ENCODE measurements at regions not wholly inside any gene's neighbourhood (a gene's known extent, or its start where the extent isn't known, plus 50 kb on each side); places are given as distances from the start of the nearest gene placed in this dataset.

DNA sequence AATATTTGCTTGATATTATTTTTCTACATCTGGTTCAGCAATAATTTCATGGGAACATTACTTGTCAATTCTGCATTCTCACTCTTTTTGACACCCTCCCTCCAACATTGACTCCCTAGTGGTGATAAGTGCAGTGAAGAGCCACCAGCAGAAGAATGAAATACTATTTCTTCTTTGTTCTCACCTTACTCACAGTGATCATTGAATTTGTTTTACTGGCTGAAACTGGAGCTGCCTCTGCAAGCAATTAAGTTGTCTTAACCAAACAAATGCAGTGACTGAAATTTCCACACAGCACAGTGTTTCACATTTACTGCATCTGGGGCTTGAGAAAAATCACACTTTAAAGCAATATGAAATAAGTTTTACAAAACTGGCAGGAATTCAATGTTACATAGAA is 189.8 kb downstream of the JRKL start:
- TF ChIP-seq, protein P1, sequence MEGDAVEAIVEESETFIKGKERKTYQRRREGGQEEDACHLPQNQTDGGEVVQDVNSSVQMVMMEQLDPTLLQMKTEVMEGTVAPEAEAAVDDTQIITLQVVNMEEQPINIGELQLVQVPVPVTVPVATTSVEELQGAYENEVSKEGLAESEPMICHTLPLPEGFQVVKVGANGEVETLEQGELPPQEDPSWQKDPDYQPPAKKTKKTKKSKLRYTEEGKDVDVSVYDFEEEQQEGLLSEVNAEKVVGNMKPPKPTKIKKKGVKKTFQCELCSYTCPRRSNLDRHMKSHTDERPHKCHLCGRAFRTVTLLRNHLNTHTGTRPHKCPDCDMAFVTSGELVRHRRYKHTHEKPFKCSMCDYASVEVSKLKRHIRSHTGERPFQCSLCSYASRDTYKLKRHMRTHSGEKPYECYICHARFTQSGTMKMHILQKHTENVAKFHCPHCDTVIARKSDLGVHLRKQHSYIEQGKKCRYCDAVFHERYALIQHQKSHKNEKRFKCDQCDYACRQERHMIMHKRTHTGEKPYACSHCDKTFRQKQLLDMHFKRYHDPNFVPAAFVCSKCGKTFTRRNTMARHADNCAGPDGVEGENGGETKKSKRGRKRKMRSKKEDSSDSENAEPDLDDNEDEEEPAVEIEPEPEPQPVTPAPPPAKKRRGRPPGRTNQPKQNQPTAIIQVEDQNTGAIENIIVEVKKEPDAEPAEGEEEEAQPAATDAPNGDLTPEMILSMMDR (IDR thresholded peaks at IDR 0.05; ENCODE audit: extremely low read depth in 1 of 2, insufficient read depth in 1 of 2, low read depth in 1 of 2, low read length in 2 of 2), result no peak
- TF ChIP-seq EZH2 (IDR thresholded peaks at IDR 0.05; ENCODE audit: borderline replicate concordance, low read depth, low read length, severe bottlenecking) (no peak), POLR2A (IDR thresholded peaks at IDR 0.05; ENCODE audit: low read depth, low read length) (no peak), MYC (IDR thresholded peaks at IDR 0.05; ENCODE audit: low read depth, low read length) (no peak), POLR2AphosphoS5 (IDR thresholded peaks at IDR 0.05; ENCODE audit: insufficient read depth, low read depth, low read length) (no peak), JUN (IDR thresholded peaks at IDR 0.05; ENCODE audit: borderline replicate concordance, insufficient read depth, insufficient read length, low read depth) (no peak), FOS (IDR thresholded peaks at IDR 0.05; ENCODE audit: borderline replicate concordance, insufficient read depth, low read length) (no peak)
- TF ChIP-seq, protein P2, sequence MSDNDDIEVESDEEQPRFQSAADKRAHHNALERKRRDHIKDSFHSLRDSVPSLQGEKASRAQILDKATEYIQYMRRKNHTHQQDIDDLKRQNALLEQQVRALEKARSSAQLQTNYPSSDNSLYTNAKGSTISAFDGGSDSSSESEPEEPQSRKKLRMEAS (IDR thresholded peaks at IDR 0.05; ENCODE audit: insufficient read depth, insufficient read length), result no peak

All from endothelial cell of umbilical vein (primary cell).